Upper lobe of right lung (tissue), 1 donor: ENCODE measurements at regions not wholly inside any gene's neighbourhood (a gene's known extent, or its start where the extent isn't known, plus 50 kb on each side); places are given as distances from the start of the nearest gene placed in this dataset.

ENCODE experiments used
- ATAC-seq: fragments of 200-7000 bp; cut with Tn5 transposase; one replicate; pipeline ENCODE4 v1.9.1; 2020; ENCODE audit warnings: mild to moderate bottlenecking, moderate library complexity
- DNase-seq: peaks from one replicate; pipeline ENCODE4 v3.0.0-alpha.2; 2020
- H3K27ac ChIP-seq: fragments of 200-600 bp; one replicate; pipeline ENCODE4 v1.8.0; 2022
- H3K27me3 ChIP-seq: fragments of 200-600 bp; one replicate; pipeline ENCODE4 v1.8.0; 2022; ENCODE audit warnings: mild to moderate bottlenecking
- H3K36me3 ChIP-seq: fragments of 200-600 bp; one replicate; pipeline ENCODE4 v1.8.0; 2022
- H3K4me1 ChIP-seq: fragments of 200-600 bp; one replicate; pipeline ENCODE4 v1.8.0; 2022
- H3K4me3 ChIP-seq: fragments of 200-600 bp; one replicate; pipeline ENCODE4 v1.8.0; 2022; ENCODE audit warnings: mild to moderate bottlenecking
- H3K9me3 ChIP-seq: fragments of 200-600 bp; one replicate; pipeline ENCODE4 v1.8.0; 2022
- intact Hi-C: fragments of 100-400 bp; cut with DNase I; formaldehyde crosslinking; loops from one replicate; pipeline ENCODE4 v1.11.0; 2022
- TF ChIP-seq, protein P1 (sequence below): fragments of 200-600 bp; IDR thresholded peaks from one replicate; pipeline ENCODE4 v1.8.0; 2022; ENCODE audit warnings: antibody characterized with exemption
- donor health status: DM: no; HTN: yes; CAD: no; lungs with severe emphysema.

DNA sequence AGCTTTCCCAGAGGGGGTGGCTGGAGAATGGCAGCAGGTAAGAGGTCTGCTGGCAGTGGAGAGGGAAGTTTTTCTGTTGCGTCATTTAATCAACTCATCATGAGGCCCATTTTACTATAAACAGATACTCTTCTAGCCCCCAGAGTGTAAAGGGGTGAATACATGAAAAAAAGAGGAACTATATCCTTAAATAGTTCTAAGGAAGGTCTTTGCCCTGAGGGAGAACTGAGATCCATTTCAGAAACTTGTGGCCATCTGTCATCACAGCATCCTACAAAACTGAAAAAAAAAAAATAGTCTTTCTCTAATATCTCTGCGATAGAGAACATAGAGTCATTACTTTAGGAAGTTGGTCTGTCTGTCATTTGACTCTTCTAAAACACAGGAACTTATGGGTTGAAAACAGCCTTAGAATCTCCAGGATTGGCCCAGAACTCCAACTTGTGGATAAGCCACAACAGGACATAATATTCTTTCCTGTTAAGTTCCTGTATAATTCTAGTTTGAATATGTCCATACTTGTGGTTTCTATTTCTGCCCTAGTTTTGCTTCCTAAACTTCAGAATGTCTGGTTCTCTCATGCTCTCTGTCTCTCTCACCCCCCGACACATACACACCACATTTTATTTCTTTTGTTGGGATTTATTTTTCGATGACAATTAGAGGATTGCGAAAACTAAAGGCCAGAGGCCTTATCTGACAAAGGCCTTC is 238.5 kb upstream of the PIK3R1 start:
- Histone ChIP-seq H3K36me3 (no peaks in the 10 kb centered on the region), H3K9me3 (no peaks in the 10 kb centered on the region), H3K4me1 (peaks cover under 1% of the 10 kb centered on the region), H3K27ac (no peak overlapping the region), H3K27me3 (no peaks in the 10 kb centered on the region), H3K4me3 (no peak overlapping the region)
- TF ChIP-seq, protein P1, sequence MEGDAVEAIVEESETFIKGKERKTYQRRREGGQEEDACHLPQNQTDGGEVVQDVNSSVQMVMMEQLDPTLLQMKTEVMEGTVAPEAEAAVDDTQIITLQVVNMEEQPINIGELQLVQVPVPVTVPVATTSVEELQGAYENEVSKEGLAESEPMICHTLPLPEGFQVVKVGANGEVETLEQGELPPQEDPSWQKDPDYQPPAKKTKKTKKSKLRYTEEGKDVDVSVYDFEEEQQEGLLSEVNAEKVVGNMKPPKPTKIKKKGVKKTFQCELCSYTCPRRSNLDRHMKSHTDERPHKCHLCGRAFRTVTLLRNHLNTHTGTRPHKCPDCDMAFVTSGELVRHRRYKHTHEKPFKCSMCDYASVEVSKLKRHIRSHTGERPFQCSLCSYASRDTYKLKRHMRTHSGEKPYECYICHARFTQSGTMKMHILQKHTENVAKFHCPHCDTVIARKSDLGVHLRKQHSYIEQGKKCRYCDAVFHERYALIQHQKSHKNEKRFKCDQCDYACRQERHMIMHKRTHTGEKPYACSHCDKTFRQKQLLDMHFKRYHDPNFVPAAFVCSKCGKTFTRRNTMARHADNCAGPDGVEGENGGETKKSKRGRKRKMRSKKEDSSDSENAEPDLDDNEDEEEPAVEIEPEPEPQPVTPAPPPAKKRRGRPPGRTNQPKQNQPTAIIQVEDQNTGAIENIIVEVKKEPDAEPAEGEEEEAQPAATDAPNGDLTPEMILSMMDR: no peak
- no peak for DNase-seq
- ATAC-seq: no peak
- intact Hi-C loops: no loop called here

DNA sequence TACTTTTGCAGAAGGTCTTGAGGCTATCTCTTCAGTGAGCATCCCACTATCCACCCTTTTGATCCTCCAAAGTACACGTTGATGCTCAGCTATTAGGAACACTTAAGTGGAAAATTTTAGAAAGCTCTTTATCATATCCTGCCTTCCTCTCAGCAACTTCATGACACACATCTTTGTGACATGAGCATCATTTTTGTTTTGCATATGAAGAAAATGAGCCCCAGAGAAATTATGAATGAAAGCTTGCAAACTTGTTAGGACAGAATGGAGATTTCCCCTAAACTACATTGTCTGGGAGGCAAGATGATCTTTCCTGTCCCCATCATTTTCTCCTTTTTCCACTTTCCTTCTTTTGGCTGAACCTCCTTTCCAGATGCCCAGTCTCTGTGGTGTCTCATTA is 239.4 kb upstream of the PIK3R1 start:
- Histone ChIP-seq H3K36me3 (no peaks in the 10 kb centered on the region), H3K4me1 (peaks cover 10% of the 10 kb centered on the region), H3K4me3 (no peak overlapping the region), H3K27ac (no peak overlapping the region), H3K27me3 (no peaks in the 10 kb centered on the region), H3K9me3 (no peaks in the 10 kb centered on the region)
- intact Hi-C loops: no loop called here
- no peak for DNase-seq
- ATAC-seq: no peak
- TF ChIP-seq, protein P1: no peak

DNA sequence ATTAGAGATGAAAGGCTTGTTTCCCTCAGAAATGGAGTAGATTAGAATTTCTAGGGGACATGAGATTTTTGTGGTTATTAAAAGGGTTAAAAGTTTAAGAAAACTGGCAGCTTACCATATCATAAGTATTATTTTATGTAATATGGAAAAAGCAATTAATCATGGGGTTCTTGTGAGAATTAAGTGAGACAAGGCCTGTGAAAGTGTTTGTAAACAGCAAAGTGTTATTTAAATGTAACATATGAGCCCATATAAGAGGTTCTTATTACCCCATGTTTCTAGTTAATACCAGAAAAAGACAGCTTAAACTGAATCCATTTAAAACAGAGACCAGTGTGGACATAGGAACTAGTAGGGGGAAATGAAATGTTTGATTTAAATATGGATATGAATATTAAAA is 241.1 kb upstream of the PIK3R1 start:
- Histone ChIP-seq H3K9me3 (no peaks in the 10 kb centered on the region), H3K4me1 (peaks cover 22% of the 10 kb centered on the region), H3K27me3 (no peaks in the 10 kb centered on the region), H3K27ac (no peak overlapping the region), H3K4me3 (no peak overlapping the region), H3K36me3 (no peaks in the 10 kb centered on the region)
- TF ChIP-seq, protein P1: no peak
- DNase-seq (no peak), ATAC-seq (no peak)
- intact Hi-C loops: no loop called here

DNA sequence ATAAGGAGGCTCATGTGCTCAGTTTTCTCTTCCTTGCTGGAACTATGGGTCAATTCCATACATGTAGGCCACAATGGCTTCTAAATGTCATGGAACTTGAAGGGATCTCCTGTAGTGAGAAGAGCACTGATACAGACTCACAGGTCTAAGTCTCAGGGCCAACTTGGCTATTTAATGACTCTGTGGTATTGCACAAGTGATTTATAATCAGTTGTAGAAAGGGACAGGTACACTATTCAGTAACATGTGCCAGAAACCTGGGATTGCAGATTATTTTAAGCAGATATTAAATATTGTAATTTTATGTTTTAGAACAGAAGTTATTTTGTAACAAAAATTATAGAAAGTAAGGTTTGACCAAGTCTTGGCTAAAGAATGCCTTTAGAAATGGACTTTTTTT is 241.5 kb upstream of the PIK3R1 start:
- ATAC-seq (no peak), DNase-seq (no peak)
- intact Hi-C loops: no loop called here
- Histone ChIP-seq H3K36me3 (no peaks in the 10 kb centered on the region), H3K9me3 (no peaks in the 10 kb centered on the region), H3K27ac (no peak overlapping the region), H3K4me1 (peaks cover 22% of the 10 kb centered on the region), H3K4me3 (no peak overlapping the region), H3K27me3 (no peaks in the 10 kb centered on the region)
- TF ChIP-seq, protein P1: no peak

DNA sequence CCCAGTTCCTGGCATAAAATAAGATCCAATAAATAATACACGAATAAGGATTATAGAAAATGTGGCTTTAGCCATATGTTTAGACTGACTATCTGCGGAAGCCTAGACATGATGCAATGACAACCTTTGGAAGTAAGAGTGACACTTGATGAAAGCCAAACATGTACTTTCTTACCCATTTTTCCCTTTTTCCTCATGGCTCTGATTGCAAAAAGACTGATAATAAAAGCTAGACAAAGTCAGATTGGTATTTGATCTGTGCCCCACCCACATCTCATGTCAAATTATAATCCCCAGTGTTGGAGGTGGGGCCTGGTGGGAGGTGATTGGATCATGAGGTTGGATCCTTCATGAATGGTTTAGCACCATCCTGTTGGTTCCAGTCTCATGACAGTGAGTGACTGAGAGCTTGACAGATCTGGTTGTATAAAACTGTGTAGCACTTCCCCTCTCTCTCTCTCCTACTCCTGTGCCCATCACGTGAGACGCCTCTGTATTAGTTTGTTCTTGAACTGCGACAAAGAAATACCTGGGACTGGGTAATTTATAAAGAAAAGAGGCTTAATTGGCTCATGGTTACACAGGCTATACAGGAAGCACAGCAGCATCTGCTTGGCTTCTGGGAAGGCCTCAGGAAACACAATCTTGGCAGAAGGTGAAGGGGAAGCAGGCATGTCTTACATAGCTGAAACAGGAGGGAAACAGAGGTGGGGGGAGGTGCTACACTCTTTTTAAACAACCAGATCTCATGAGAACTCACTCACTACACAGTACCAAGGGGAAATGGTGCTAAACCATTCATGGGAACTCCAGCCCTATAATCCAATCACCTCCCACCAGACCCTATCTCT is 243.4 kb upstream of the PIK3R1 start:
- TF ChIP-seq, protein P1: no peak
- DNase-seq: no peak
- Histone ChIP-seq H3K36me3 (no peaks in the 10 kb centered on the region), H3K4me1 (peaks cover 22% of the 10 kb centered on the region), H3K4me3 (no peak overlapping the region), H3K27me3 (no peaks in the 10 kb centered on the region), H3K27ac (peak overlapping the region; percentile 64), H3K9me3 (no peaks in the 10 kb centered on the region)
- ATAC-seq: peak; percentile 33
- intact Hi-C loops: no loop called here
